GM12878 (cell line): ENCODE measurements at regions not wholly inside any gene's neighbourhood (a gene's known extent, or its start where the extent isn't known, plus 50 kb on each side); places are given as distances from the start of the nearest gene placed in this dataset.
A peak's percentile ranks its signal among the peaks of the same experiment; 100 is the strongest.

ENCODE experiments used
- CBFB ChIP-seq: IDR thresholded peaks from 2 replicates; pipeline ENCODE4 v1.6.1; 2016; ENCODE audit warnings: antibody characterized with exemption, low read depth
- GATAD2B ChIP-seq: fragments of 450-650 bp; conservative IDR thresholded peaks from 2 replicates; pipeline ENCODE4 v1.6.1; 2017; ENCODE audit warnings: low read depth, mild to moderate bottlenecking, moderate library complexity
- IRF5 ChIP-seq: fragments of 450-650 bp; IDR thresholded peaks from 2 replicates; pipeline ENCODE4 v1.6.1; 2017; ENCODE audit warnings: borderline replicate concordance
- MYC ChIP-seq: IDR thresholded peaks from 2 replicates; pipeline ENCODE4 v1.6.1; 2011; ENCODE audit warnings: mild to moderate bottlenecking, low read length, moderate library complexity, inconsistent platforms; ENCODE audit not compliant: insufficient read depth, insufficient replicate concordance, insufficient read length, severe bottlenecking
- NFYB ChIP-seq: IDR thresholded peaks from 2 replicates; pipeline ENCODE4 v1.6.1; 2011; ENCODE audit warnings: low read depth, mild to moderate bottlenecking, low read length, improper control_type of control experiment, moderate library complexity; ENCODE audit not compliant: insufficient read depth
- RCOR1 ChIP-seq: conservative IDR thresholded peaks from 2 replicates; pipeline ENCODE4 v1.6.1; 2012; ENCODE audit warnings: low read depth, low read length, improper control_type of control experiment
- RUNX3 ChIP-seq: IDR thresholded peaks from 2 replicates; pipeline ENCODE4 v1.6.1; 2012; ENCODE audit warnings: low read length, inconsistent platforms
- TAF1 ChIP-seq: IDR thresholded peaks from 2 replicates; pipeline ENCODE4 v1.6.1; 2011; ENCODE audit warnings: mild to moderate bottlenecking, low read depth, low read length, borderline replicate concordance
- TCF7 ChIP-seq: IDR thresholded peaks from 2 replicates; pipeline ENCODE4 v1.6.1; 2014; ENCODE audit warnings: antibody characterized with exemption, borderline replicate concordance

- no peak for TF ChIP-seq MYC
- TF ChIP-seq IRF5: no peak
- no peak for TF ChIP-seq RCOR1
- TF ChIP-seq NFYB: 0 out of 2 replicates have a peak, but pooled peaks have one; percentile 5
- TF ChIP-seq TAF1: no peak
- no peak for TF ChIP-seq CBFB
- 0 out of 2 replicates have a peak, but pooled peaks have one; percentile 15 for TF ChIP-seq TCF7
- TF ChIP-seq GATAD2B: no peak
- TF ChIP-seq RUNX3: 0 out of 2 replicates have a peak, but pooled peaks have one; percentile 10
Measured at GRCh38 chr3:40969756-40970466, 229.4 kb upstream of the CTNNB1 start (continued).
